Fibroblast of lung (primary cell): ENCODE measurements at regions not wholly inside any gene's neighbourhood (a gene's known extent, or its start where the extent isn't known, plus 50 kb on each side); places are given as distances from the start of the nearest gene placed in this dataset.
A peak's percentile ranks its signal among the peaks of the same experiment; 100 is the strongest.

ENCODE experiments used
- DNase-seq, 2 donors: peaks; one replicate each; pipeline versions ENCODE4 v3.0.0 to v3.0.0-alpha.2; 2010; ENCODE audit warnings: low read depth in 2 of 2
- H2AFZ ChIP-seq: 2 replicates; pipeline ENCODE4 v1.5.1; 2012; ENCODE audit warnings: low read length, control low read depth, inconsistent platforms
- H3K27ac ChIP-seq: 2 replicates; pipeline ENCODE4 v1.5.1; 2011; ENCODE audit warnings: low read length, control low read depth; ENCODE audit not compliant: insufficient read depth
- H3K27me3 ChIP-seq: 2 replicates; pipeline ENCODE4 v1.5.1; 2011; ENCODE audit warnings: mild to moderate bottlenecking, low read length; ENCODE audit not compliant: control insufficient read depth, insufficient read depth
- H3K36me3 ChIP-seq: 2 replicates; pipeline ENCODE4 v1.5.1; 2011; ENCODE audit warnings: low read length; ENCODE audit not compliant: control insufficient read depth, insufficient read depth
- H3K4me1 ChIP-seq: 2 replicates; pipeline ENCODE4 v1.5.1; 2011; ENCODE audit warnings: low read length; ENCODE audit not compliant: control insufficient read depth, insufficient read depth; ENCODE audit errors: extremely low read depth
- H3K4me2 ChIP-seq: 2 replicates; pipeline ENCODE4 v1.5.1; 2011; ENCODE audit warnings: low read length, control low read depth; ENCODE audit not compliant: insufficient read depth; ENCODE audit errors: extremely low read depth
- H3K4me3 ChIP-seq, 4 experiments: fragments of 200-600 bp in 1 of 4; sonication (generic) in 1 of 4; replicated peaks in 1 of 4; 2 replicates each; pipeline ENCODE4 v1.5.1; 2011 to 2016; ENCODE audit warnings: low read length in 4 of 4, low read depth in 3 of 4, mild to moderate bottlenecking in 3 of 4, control low read depth in 2 of 4, inconsistent platforms in 1 of 4, mixed read lengths in 1 of 4; ENCODE audit not compliant: insufficient read depth in 1 of 4; ENCODE audit errors: control extremely low read depth in 1 of 4
- H3K79me2 ChIP-seq: 2 replicates; pipeline ENCODE4 v1.5.1; 2012; ENCODE audit warnings: mild to moderate bottlenecking, low read length, inconsistent platforms; ENCODE audit not compliant: control insufficient read depth, insufficient read depth
- H3K9ac ChIP-seq: 2 replicates; pipeline ENCODE4 v1.5.1; 2011; ENCODE audit warnings: mild to moderate bottlenecking, low read length, control low read depth; ENCODE audit not compliant: insufficient read depth
- H3K9me3 ChIP-seq: 2 replicates; pipeline ENCODE4 v1.5.1; 2012; ENCODE audit warnings: low read depth, low read length; ENCODE audit not compliant: control insufficient read depth, insufficient read depth
- H4K20me1 ChIP-seq: 2 replicates; pipeline ENCODE4 v1.5.1; 2011; ENCODE audit warnings: low read length; ENCODE audit not compliant: control insufficient read depth, insufficient read depth; ENCODE audit errors: extremely low read depth
- EZH2 ChIP-seq: IDR thresholded peaks from 2 replicates; pipeline ENCODE4 v1.5.1; 2012; ENCODE audit warnings: low read length, control low read depth, mild to moderate bottlenecking; ENCODE audit errors: missing control alignments
- TF ChIP-seq, protein P1 (sequence below), 2 donors: IDR thresholded peaks in 1 of 2; conservative IDR thresholded peaks in 1 of 2; 1 replicate in 1 of 2; 2 replicates in 1 of 2; pipeline ENCODE4 v1.5.1; 2011 to 2012; ENCODE audit warnings: low read length in 2 of 2, control low read depth in 1 of 2, inconsistent platforms in 1 of 2, low read depth in 1 of 2, mild to moderate bottlenecking in 1 of 2

DNA sequence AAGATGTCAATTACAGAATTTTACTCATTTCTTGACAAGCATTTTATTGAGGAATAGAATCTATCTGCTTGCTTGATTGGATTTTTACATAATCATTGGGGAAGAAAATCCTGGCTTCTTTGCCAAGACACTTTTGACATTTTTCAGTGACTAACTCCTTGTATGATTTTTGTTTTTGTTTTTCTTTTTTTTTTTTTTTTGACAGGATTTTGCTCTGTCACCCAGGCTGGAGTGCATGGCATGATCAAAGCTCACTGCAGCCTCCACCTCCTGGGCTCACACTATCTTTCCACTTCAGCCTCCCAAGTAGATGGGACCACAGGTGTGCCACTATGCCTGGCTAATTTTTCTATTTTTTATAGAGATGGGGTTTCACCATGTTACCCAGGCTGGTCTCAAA, 672.3 kb upstream of the RGMB start:
- H3K36me3 ChIP-seq: no peaks in the 10 kb centered on the region
- H3K4me2 ChIP-seq: no peak overlapping the region
- H3K79me2 ChIP-seq: no peaks in the 10 kb centered on the region
- no peaks in the 10 kb centered on the region for H3K9me3 ChIP-seq
- no peaks in the 10 kb centered on the region for H3K27me3 ChIP-seq
- H3K27ac ChIP-seq: no peak overlapping the region
- no peak for DNase-seq
- H4K20me1 ChIP-seq: no peaks in the 10 kb centered on the region
- no peak overlapping the region for H2AFZ ChIP-seq
- no peak overlapping the region for H3K9ac ChIP-seq
- TF ChIP-seq EZH2: no peak
- TF ChIP-seq, protein P1, sequence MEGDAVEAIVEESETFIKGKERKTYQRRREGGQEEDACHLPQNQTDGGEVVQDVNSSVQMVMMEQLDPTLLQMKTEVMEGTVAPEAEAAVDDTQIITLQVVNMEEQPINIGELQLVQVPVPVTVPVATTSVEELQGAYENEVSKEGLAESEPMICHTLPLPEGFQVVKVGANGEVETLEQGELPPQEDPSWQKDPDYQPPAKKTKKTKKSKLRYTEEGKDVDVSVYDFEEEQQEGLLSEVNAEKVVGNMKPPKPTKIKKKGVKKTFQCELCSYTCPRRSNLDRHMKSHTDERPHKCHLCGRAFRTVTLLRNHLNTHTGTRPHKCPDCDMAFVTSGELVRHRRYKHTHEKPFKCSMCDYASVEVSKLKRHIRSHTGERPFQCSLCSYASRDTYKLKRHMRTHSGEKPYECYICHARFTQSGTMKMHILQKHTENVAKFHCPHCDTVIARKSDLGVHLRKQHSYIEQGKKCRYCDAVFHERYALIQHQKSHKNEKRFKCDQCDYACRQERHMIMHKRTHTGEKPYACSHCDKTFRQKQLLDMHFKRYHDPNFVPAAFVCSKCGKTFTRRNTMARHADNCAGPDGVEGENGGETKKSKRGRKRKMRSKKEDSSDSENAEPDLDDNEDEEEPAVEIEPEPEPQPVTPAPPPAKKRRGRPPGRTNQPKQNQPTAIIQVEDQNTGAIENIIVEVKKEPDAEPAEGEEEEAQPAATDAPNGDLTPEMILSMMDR (conservative IDR thresholded peaks at IDR 0.05 in 1 of 2, IDR thresholded peaks at IDR 0.05 in 1 of 2; ENCODE audit: low read depth in 1 of 2, low read length in 2 of 2): no peak
- no peak overlapping the region for H3K4me3 ChIP-seq
- H3K4me1 ChIP-seq: peaks cover 3% of the 10 kb centered on the region

DNA sequence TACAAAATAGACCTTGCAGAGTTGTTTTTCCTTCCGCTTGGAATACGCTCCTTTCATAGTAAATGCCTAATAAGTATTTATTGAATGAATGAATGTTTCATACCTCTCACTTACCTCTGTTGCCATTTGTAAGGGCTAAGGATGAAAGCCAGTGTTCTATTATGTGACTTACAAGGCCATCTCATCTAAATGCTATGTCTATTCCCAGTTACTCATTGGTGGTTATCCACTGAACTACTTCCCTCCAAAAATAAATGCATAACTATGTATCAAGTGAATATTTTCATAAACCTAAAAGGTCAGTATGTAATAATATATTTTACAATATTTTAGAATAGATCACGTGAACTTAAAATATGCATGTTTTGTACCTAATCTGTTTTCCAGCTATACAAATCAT, 670.5 kb upstream of the RGMB start:
- peak in 1 of 2 donors; percentile 20 for DNase-seq
- H2AFZ ChIP-seq: no peak overlapping the region
- no peak for TF ChIP-seq EZH2
- TF ChIP-seq, protein P1 (conservative IDR thresholded peaks at IDR 0.05 in 1 of 2, IDR thresholded peaks at IDR 0.05 in 1 of 2; ENCODE audit: low read depth in 1 of 2, low read length in 2 of 2): no peak

DNA sequence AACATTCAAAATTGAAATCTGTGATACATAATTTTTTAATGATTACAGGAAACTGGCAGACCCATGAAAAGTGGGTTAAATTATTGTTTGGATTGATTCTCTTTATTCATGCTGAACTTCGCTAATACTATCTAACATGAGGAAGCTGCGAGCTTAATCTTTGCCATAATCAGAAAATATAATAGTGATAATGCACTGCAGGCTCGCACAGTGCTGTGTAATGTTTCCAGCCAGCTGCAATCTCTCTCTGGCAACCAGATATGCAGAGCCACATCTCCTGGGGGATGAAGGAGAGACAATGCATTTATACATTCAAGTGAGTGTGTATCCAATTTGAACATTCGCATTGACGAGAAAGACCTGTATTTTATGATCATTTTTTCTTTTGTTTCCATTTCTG, 669.7 kb upstream of the RGMB start:
- no peak for DNase-seq
- Histone ChIP-seq H3K4me2 (no peak overlapping the region), H3K27me3 (no peaks in the 10 kb centered on the region), H3K4me3 (no peak overlapping the region), H4K20me1 (no peaks in the 10 kb centered on the region), H3K36me3 (no peaks in the 10 kb centered on the region), H3K9ac (no peak overlapping the region), H3K9me3 (no peaks in the 10 kb centered on the region), H3K27ac (no peak overlapping the region), H2AFZ (no peak overlapping the region), H3K79me2 (no peaks in the 10 kb centered on the region), H3K4me1 (peaks cover 9% of the 10 kb centered on the region)
- no peak for TF ChIP-seq EZH2
- TF ChIP-seq, protein P1 (conservative IDR thresholded peaks at IDR 0.05 in 1 of 2, IDR thresholded peaks at IDR 0.05 in 1 of 2; ENCODE audit: low read depth in 1 of 2, low read length in 2 of 2): no peak

More for the DNA sequence above, 670.5 kb upstream of the RGMB start:
- Histone ChIP-seq H3K36me3 (no peaks in the 10 kb centered on the region), H3K27ac (no peak overlapping the region), H3K4me3 (no peak overlapping the region), H3K27me3 (no peaks in the 10 kb centered on the region), H3K9ac (no peak overlapping the region), H3K4me2 (no peak overlapping the region), H3K9me3 (no peaks in the 10 kb centered on the region), H3K4me1 (peaks cover 4% of the 10 kb centered on the region), H4K20me1 (no peaks in the 10 kb centered on the region), H3K79me2 (no peaks in the 10 kb centered on the region)
